Cerebellar nuclear complex (tissue), 1 donor: ENCODE measurements at regions not wholly inside any gene's neighbourhood (a gene's known extent, or its start where the extent isn't known, plus 50 kb on each side); places are given as distances from the start of the nearest gene placed in this dataset.

Experiments
- DNase-seq, 2 experiments: peaks; one replicate each; lab custom pipeline; 2025; lab: John Stamatoyannopoulos, UW

DNA sequence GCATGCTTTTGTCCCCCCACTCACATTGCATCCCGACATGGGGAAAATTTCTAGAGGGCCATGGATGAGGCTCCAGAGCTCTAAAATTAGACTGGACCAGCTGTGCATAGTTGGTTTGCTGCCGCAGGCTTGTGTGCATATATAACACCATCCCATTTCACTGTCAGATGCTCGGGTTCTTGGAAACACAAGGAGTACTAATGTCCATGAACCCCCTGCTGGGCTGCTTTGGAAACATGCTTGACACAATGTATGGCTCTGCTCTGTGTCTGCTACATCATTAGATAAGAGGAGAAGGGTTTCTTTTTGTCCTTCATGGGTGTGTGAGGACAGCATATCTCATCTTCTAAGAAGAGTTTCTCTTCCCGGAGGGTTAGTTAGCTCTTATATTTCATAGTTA lies 292.1 kb upstream of the RORB start:
- DNase-seq = no peak

DNA sequence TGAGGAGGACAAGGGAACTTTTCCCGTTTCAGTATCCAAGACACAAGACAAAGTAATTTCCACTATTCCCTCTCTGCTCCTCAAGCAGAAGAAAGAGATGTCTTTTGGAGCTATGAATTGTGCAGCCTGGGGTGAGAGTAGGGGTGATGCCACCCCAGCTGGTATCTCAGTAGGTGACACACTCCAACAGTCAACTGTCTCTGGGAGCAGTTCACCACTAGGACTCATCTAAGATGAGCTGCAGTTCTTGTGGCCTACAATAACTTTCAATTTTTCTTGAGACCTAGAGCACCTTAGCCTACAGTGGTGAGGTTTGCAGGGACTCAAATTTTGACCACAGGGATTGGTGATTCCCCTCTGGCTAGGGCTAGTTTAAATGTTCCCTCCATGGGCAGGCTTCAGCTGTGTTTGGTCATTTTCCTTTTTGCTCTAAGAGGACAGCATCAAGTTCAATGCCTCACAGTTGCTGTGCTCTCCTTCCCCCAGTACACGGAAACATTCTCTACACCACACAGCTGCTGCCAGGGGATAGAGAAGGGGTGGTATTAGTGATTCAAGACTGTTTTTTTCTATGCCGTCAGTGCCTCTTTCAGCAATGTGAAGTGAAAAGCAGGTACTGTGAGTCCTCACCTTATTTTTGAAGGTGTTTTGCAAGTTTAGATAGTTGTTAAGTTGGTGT lies 278.6 kb upstream of the RORB start:
- DNase-seq = no peak

- DNase-seq = no peak
Observed at GRCh38 chr9:74220327-74220726, 276.8 kb upstream of the RORB start.

- DNase-seq = no peak
Observed at GRCh38 chr9:74236857-74237256, 260.3 kb upstream of the RORB start.

DNA sequence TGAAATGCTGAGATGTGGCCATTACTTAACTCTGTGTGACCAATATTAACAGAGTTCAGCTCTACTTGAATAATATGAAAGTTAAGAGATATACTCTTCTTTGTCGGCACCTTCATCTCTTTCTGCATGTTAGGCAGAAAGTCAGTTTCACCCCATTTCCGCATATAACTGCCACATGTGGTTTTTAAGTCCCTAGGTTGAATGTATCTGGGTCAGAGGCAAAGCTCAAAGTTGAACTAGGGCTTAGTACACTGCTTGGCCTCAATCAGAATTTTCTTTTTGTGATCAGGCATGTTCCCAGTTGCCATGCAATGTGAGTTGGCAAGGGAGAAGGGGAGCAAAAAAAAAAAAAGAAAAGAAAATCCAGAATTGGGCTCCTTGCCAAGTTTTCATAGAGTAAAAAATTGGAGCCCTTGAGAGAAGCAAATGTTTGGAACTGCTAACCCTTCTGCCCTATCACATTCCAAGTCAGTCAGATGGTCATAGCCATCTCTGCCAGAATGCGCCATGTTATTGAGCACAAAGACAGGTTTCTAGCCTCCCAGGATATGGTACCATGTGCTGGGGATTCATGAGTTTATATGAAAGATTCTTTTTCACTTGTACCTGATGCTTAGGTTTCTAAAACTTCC lies 251.2 kb upstream of the RORB start:
- no peak for DNase-seq

DNA sequence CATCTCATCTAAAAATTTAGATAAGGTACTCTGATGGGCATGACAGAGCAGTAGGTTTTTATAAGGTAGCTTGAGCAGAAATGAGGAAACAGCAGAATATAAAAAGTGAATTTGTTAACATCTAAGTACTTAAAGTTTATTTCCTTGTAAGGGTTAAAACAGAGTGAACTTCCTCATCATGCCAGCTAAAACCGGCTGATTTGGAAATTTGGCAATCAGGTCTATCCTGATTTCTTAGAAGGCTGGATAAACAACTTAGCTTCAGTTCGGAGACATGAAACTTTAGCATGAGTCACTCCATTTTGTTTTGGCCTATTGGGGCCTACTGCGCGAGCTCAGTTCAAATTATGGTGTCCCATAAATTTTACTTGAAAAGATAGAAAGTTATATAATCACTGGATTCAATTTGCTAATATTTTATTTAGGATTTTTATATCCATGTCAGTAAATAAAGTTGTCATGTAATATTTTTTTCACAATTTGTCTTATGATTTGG lies 241.6 kb upstream of the RORB start:
- no peak for DNase-seq

GRCh38 chr9:74275872-74276508 lies 221.1 kb upstream of the RORB start:
- DNase-seq = no peak

DNA sequence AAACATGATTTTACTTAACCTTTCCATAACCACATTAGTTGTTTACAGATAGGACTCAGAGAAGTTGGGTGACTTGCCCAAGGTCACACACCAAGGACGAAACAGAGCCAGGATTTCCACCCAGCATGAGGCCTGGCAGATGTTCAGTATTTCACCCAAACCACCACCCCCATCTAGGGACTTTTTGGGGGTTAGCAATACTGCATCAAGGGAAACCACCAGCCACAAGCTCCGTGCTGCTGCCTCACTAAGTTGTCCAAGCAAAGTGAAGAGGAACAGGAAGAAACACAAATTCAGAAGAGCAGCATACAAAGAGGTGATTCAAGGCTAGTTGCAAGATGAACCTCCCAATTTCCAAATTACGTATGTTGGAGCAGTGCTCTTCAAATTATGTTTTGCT lies 219.6 kb upstream of the RORB start:
- no peak for DNase-seq

DNA sequence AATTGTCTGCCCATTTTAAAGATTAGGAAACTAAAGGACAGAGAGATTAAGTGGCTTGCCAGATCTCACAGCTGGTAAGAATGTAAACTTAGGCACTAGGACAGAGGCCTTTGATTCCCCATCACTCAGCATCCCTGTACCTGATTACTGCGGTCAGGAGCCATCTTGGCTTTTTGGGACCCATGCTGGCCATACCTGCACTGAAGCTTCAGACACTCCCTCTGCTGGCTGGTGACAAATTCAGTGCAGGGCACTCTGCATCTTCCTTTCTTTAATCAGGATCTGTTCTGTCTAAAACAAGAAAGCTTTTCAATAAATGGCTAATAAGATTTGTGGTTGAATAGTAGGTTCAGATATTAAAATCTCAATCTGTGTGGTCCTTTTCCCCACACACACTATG lies 215.5 kb upstream of the RORB start:
- DNase-seq = no peak

DNA sequence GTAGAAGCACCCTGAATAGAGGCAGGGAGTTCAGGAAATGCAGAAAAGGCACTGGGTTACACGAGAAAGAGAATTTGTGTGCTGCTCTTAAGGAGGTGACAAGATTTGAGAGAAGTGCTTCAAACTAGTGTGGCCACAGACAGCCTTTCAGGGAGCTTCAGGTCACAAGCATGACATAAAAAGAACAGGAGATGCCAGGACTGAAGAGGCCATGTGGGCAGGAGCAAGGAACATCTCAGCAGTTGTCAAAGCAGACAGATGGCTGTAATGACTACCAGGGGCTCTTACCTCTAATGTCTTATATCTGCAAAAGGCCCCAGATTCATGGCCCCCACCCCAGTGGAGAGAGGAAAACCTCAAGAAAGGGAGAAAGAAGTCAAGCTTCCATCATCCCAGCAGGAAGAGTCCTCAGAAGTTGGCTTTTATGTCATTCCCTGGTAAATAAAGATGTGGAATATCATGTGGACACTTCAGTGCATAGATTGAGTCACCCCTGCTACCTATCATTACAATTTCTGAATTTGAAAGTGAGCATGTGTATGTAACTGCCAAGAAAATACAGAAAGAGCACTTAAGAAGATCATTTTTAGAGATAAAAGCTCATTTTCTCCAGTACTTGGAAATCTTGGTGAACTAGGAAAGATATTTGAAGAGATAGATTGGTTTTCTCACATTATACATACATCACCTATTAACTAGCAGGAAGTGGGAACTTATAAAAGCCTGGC lies 214.4 kb upstream of the RORB start:
- no peak for DNase-seq

DNA sequence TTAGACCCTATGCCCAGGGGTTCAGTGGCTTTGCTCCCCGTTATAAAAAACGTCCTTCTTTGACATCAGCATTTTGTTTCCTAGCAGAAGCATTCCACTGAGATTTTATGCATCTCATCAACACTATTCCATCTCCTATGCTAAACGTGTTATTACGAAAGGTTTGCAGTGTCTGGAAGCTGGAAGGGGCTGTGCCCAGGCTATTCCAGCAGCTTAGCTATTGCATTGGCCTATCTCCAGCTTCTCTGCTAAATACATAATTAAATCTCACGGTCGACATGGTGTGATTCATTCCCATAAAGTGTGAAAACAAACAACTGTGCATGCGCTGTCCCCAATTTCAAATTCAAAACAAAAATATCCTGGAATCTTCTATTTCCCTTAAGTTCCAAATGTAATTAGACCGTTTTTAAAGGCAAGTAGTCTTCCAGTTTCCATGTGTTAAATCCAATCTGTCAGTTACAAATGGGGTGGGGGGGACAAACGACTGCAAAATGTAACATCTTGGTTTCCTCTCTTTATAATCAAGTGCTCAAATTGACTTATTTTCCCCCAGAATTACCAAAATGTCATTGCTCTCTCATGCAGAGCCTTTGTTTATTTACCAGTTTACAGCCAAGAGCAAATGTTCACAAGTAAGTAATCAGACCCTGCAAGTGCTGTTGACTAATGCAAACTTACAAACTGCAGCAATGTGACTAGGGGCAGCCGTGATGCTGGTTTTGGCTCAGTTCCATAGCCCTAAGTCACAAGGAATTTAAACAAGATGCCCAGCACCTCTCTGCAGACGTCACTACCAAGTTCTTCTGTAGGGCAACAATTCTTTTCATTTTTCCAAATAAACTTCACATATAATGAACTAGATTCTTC lies 212.3 kb upstream of the RORB start:
- DNase-seq = no peak

- DNase-seq = no peak
Observed at GRCh38 chr9:74293479-74293878, 203.7 kb upstream of the RORB start.

DNA sequence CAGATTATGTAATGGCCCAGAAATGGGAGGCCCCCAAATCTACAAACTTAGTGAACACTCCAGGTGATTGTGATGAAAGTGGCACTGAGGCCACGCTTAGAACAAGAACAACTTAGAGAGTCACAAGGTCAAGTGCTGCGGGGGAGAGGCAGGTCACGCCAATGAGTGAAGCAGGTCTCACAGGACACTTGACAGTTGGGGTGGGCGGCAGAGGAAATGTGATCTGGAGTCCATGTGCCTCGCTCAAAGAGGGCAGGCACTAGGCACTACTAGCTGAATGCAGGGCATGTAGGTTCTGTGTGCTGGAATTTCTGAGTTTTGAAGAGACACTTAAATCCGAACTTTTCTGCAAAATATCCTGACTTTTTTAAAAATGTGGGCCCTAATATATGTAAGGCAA lies 193.2 kb upstream of the RORB start:
- DNase-seq = no peak

DNA sequence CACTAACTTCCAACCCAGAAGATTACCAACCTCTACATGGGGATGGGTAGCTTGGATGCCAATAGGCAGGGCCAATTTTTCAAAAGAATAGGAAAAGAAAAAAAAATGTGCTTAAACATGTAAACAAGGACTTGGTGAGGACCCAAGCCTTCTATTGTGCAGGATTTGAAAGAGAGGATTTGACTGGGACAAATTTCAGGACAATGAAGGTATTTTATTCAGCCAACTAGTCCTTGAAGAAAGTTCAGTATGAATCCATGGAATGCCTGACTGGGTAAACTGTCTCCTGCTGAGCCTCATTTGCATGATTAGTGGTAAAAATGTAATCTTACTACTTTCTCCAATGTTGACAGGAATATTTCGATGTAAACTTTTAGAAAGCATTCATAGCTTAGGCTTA lies 192.5 kb upstream of the RORB start:
- no peak for DNase-seq

- no peak for DNase-seq
Observed at GRCh38 chr9:74309654-74310053, 187.5 kb upstream of the RORB start.

GRCh38 chr9:74317235-74317634 lies 179.9 kb upstream of the RORB start:
- DNase-seq = no peak

DNA sequence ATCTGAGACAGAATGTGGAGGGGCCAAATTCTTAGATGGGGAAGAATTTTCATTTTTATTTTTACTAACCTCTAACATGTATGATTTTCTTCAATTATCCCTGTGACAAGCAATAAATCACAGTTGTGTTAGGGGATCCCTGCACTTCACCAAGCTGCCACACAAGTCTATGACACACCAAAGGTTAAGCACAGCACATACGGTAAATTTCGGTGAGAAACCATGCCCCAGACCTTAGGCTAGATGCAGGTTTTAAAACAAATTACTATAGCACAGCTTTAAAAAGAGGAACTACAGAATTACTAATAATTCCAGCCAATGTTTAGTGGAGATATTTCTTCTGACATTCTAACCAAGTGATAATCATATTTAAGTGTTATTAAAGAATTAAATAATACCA lies 175.7 kb upstream of the RORB start:
- DNase-seq = no peak

DNA sequence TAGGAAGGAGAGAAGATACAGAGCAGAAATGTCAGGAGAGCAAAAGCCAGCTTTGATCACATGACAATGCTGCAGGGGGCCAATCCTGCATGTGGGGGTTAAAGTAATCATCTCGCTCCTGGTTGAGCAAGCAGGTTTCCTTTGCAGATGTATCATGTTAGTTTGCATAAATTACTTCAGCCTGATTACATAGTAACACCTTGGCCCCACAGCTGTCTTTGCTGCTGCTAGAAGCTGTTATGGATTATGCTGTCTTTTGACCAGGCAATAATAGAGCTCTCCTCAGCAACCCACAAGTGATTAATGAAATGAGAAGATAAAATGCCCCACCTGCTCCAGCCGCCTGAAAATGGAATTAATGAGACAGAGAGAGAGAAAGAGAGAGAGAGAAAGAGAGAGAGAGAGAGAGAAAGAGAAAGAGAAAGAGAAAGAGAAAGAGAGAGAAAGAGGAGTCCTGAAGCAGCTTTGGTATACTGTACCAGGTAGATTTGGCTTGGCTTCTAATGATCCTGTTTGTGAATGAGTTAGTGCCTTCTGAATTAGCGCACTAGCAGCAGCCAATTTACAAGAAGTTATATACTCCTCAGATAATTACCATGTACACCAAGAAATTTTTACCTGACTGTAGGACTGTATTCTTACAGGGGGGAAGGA lies 174.3 kb upstream of the RORB start:
- DNase-seq = no peak

GRCh38 chr9:74330487-74331214 lies 166.5 kb upstream of the RORB start:
- no peak for DNase-seq

- DNase-seq = no peak
Observed at GRCh38 chr9:74331607-74332006, 165.5 kb upstream of the RORB start.
